HepG2 (cell line): ENCODE measurements at regions not wholly inside any gene's neighbourhood (a gene's known extent, or its start where the extent isn't known, plus 50 kb on each side); places are given as distances from the start of the nearest gene placed in this dataset.

Experiments
- ATAC-seq: fragments of 200-7000 bp; cut with Tn5 transposase; 3 replicates; pipeline ENCODE4 v1.9.1; 2020; ENCODE audit warnings: mild to moderate bottlenecking, moderate library complexity
- BruUV-seq: library from RNA; stranded (reverse); fragments of 400-500 nt; replicated peaks from 2 replicates; lab custom pipeline; 2021; lab: Mats Ljungman, UMichigan
- CTCF ChIA-PET: fragments of 300-600 bp; formaldehyde crosslinking; extraction: SDS; loops from one replicate; lab custom pipeline; 2021; ENCODE audit warnings: low total read pairs, inconsistent platforms, low intra/inter-chr PET ratio; lab: Yijun Ruan, JAX
- POLR2A ChIA-PET: fragments of 350-600 bp; sonication (Branson Sonifier 250); formaldehyde crosslinking; loops from one replicate; lab custom pipeline; 2020; ENCODE audit warnings: antibody characterized with exemption, inconsistent platforms; lab: Yijun Ruan, JAX
- DNase-seq: peaks from one replicate; pipeline ENCODE4 v3.0.0-alpha.2; 2015; ENCODE audit warnings: low spot score
- FAIRE-seq: peaks from 3 replicates; lab custom pipeline; 2011; peaks lifted over from hg19 to GRCh38; lab: Jason Lieb, UNC
- H2AFZ ChIP-seq: one replicate; pipeline ENCODE4 v1.6.1; 2011; ENCODE audit warnings: low read length, inconsistent platforms
- H3K27ac ChIP-seq: fragments of 300-600 bp; 3 replicates; pipeline ENCODE4 v1.8.0; 2011; ENCODE audit warnings: mixed run types, mild to moderate bottlenecking, mixed read lengths, low read length, inconsistent platforms; ENCODE audit not compliant: insufficient read depth; ENCODE audit errors: extremely low read length
- H3K27me3 ChIP-seq, 2 experiments: fragments of 200-600 bp in 1 of 2; 2 replicates in 1 of 2; 3 replicates in 1 of 2; pipeline versions ENCODE4 v1.6.0 to v1.8.0; 2011; ENCODE audit warnings: low read length in 2 of 2, mild to moderate bottlenecking in 2 of 2, moderate library complexity in 2 of 2, inconsistent platforms in 1 of 2; ENCODE audit not compliant: insufficient read depth in 2 of 2, control insufficient read depth in 1 of 2
- H3K36me3 ChIP-seq, 2 experiments: fragments of 200-600 bp in 1 of 2; replicated peaks in 1 of 2; 2 replicates in 1 of 2; 3 replicates in 1 of 2; pipeline versions ENCODE4 v1.5.1 to v1.8.0; 2011; ENCODE audit warnings: low read length in 2 of 2, inconsistent platforms in 1 of 2; ENCODE audit not compliant: insufficient read depth in 2 of 2, control insufficient read depth in 1 of 2
- H3K4me1 ChIP-seq: 2 replicates; pipeline ENCODE4 v1.5.1; 2012; ENCODE audit warnings: low read length, inconsistent platforms; ENCODE audit not compliant: insufficient read depth
- H3K4me2 ChIP-seq: 2 replicates; pipeline ENCODE4 v1.6.0; 2011; ENCODE audit warnings: low read depth, low read length, inconsistent platforms
- H3K4me3 ChIP-seq, 3 experiments: fragments of 200-600 bp in 1 of 3; sonication (generic), shearing (Covaris generic) in 1 of 3; replicated peaks in 1 of 3; 2 replicates each; pipeline ENCODE4 v1.5.1; 2011 to 2016; ENCODE audit warnings: low read length in 3 of 3, inconsistent platforms in 2 of 3, low read depth in 2 of 3, mild to moderate bottlenecking in 2 of 3, control low read depth in 1 of 3, mixed read lengths in 1 of 3; ENCODE audit not compliant: insufficient read depth in 1 of 3
- H3K79me2 ChIP-seq: one replicate; pipeline ENCODE4 v1.6.1; 2011; ENCODE audit warnings: low read length, inconsistent platforms; ENCODE audit not compliant: insufficient read depth
- H3K9ac ChIP-seq: 2 replicates; pipeline ENCODE4 v1.6.0; 2011; ENCODE audit warnings: mild to moderate bottlenecking, low read depth, low read length, inconsistent platforms; ENCODE audit not compliant: insufficient read depth
- H3K9me3 ChIP-seq: 2 replicates; pipeline ENCODE4 v1.5.1; 2012; ENCODE audit warnings: mild to moderate bottlenecking, low read length
- H4K20me1 ChIP-seq: 2 replicates; pipeline ENCODE4 v1.6.0; 2011; ENCODE audit warnings: inconsistent platforms, mild to moderate bottlenecking, low read length, moderate library complexity; ENCODE audit not compliant: insufficient read depth
- ATM ChIP-seq: fragments of 450-650 bp; IDR thresholded peaks from 2 replicates; pipeline ENCODE4 v1.7.1; 2017; ENCODE audit warnings: mild to moderate bottlenecking, borderline replicate concordance
- GLMP ChIP-seq: sonication (generic); formaldehyde crosslinking; IDR thresholded peaks from 2 replicates; pipeline ENCODE4 v1.9.0; 2021; ENCODE audit warnings: missing genetic modification reagents, mild to moderate bottlenecking, borderline replicate concordance
- GPBP1L1 ChIP-seq: sonication (generic); formaldehyde crosslinking; IDR thresholded peaks from 2 replicates; pipeline ENCODE4 v1.5.0; 2020; ENCODE audit warnings: mild to moderate bottlenecking, missing genetic modification reagents
- MBNL3 ChIP-seq: fragments of 250-450 bp; sonication (Bioruptor Pico); conservative IDR thresholded peaks from 2 replicates; pipeline ENCODE4 v1.8.0; 2022; ENCODE audit warnings: mild to moderate bottlenecking, inconsistent platforms
- NFKB2 ChIP-seq: sonication (generic); formaldehyde crosslinking; IDR thresholded peaks from 2 replicates; pipeline ENCODE4 v1.4.0; 2020; ENCODE audit warnings: missing genetic modification reagents, borderline replicate concordance
- NR3C1 ChIP-seq: sonication (generic); formaldehyde crosslinking; IDR thresholded peaks from 2 replicates; pipeline ENCODE4 v1.4.0; 2020; ENCODE audit warnings: missing genetic modification reagents
- PCBP1 ChIP-seq: fragments of 200-400 bp; formaldehyde crosslinking; IDR thresholded peaks from 2 replicates; pipeline ENCODE4 v1.6.1; 2017; ENCODE audit warnings: mild to moderate bottlenecking, low read depth, low read length, borderline replicate concordance
- POGZ ChIP-seq: sonication (generic); formaldehyde crosslinking; IDR thresholded peaks from 2 replicates; pipeline ENCODE4 v1.4.0; 2020; ENCODE audit warnings: mild to moderate bottlenecking, missing genetic modification reagents
- RAD21 ChIP-seq: fragments of 450-650 bp; formaldehyde crosslinking; IDR thresholded peaks from 2 replicates; pipeline ENCODE4 v1.5.0; 2020; ENCODE audit warnings: mild to moderate bottlenecking
- THYN1 ChIP-seq: sonication (generic); formaldehyde crosslinking; IDR thresholded peaks from 2 replicates; pipeline ENCODE4 v1.8.1; 2023; ENCODE audit warnings: low read depth, mild to moderate bottlenecking, moderate library complexity, missing genetic modification reagents, borderline replicate concordance
- ZBTB3 ChIP-seq: sonication (generic); formaldehyde crosslinking; IDR thresholded peaks from 2 replicates; pipeline ENCODE4 v1.4.0; 2020; ENCODE audit warnings: low read depth, mild to moderate bottlenecking, moderate library complexity, missing genetic modification reagents, borderline replicate concordance
- ZKSCAN5 ChIP-seq: sonication (generic); formaldehyde crosslinking; IDR thresholded peaks from 2 replicates; pipeline ENCODE4 v1.5.1; 2020; ENCODE audit warnings: mild to moderate bottlenecking, missing genetic modification reagents
- ZNF549 ChIP-seq: sonication (generic); formaldehyde crosslinking; IDR thresholded peaks from 2 replicates; pipeline ENCODE4 v1.5.0; 2020; ENCODE audit warnings: missing genetic modification reagents
- ZNF781 ChIP-seq: sonication (generic); formaldehyde crosslinking; IDR thresholded peaks from 2 replicates; pipeline ENCODE4 v1.5.1; 2020; ENCODE audit warnings: borderline replicate concordance, mild to moderate bottlenecking, missing genetic modification reagents; ENCODE audit errors: not compliant biosample characterization
- ZNF792 ChIP-seq: IDR thresholded peaks from 2 replicates; pipeline ENCODE4 v1.6.1; 2016
- WGBS: methylation state at CpG from one replicate; pipeline ENCODE4 v1.1.6; 2017; ENCODE audit warnings: low lambda C conversion rate; 5-methylcytosine and 5-hydroxymethylcytosine counted together
- in situ Hi-C: cut with HindIII; loops from 2 replicates; pipeline ENCODE4 v1.10.0; 2017; ENCODE audit warnings: low pct_unique_long_range_greater_than_20kb; ENCODE audit not compliant: extremely low pct_ligation_motif_present
- intact Hi-C: fragments of 100-400 bp; cut with micrococcal nuclease; formaldehyde crosslinking; loops from one replicate; pipeline ENCODE4 v1.10.0; 2022; ENCODE audit not compliant: unreplicated experiment
- TF ChIP-seq, protein P1 (sequence below): sonication (generic); formaldehyde crosslinking; IDR thresholded peaks from 2 replicates; pipeline ENCODE4 v1.5.1; 2020; ENCODE audit warnings: missing genetic modification reagents, mild to moderate bottlenecking, borderline replicate concordance
- TF ChIP-seq, protein P2 (sequence below): IDR thresholded peaks from 2 replicates; pipeline ENCODE4 v1.6.1; 2012; ENCODE audit warnings: low read depth, low read length, improper control_type of control experiment

GRCh38 chr19:28301463-28301862 is 911.5 kb downstream of the UQCRFS1 start (continued):
- TF ChIP-seq GLMP (CRISPR knock-in tag) (no peak), ZKSCAN5 (CRISPR knock-in tag) (no peak), ZNF781 (CRISPR knock-in tag) (no peak), PCBP1 (no peak), GPBP1L1 (CRISPR knock-in tag) (no peak), NFKB2 (CRISPR knock-in tag) (no peak), ZNF792 (CRISPR knock-in tag) (no peak)
- TF ChIP-seq, protein P1, sequence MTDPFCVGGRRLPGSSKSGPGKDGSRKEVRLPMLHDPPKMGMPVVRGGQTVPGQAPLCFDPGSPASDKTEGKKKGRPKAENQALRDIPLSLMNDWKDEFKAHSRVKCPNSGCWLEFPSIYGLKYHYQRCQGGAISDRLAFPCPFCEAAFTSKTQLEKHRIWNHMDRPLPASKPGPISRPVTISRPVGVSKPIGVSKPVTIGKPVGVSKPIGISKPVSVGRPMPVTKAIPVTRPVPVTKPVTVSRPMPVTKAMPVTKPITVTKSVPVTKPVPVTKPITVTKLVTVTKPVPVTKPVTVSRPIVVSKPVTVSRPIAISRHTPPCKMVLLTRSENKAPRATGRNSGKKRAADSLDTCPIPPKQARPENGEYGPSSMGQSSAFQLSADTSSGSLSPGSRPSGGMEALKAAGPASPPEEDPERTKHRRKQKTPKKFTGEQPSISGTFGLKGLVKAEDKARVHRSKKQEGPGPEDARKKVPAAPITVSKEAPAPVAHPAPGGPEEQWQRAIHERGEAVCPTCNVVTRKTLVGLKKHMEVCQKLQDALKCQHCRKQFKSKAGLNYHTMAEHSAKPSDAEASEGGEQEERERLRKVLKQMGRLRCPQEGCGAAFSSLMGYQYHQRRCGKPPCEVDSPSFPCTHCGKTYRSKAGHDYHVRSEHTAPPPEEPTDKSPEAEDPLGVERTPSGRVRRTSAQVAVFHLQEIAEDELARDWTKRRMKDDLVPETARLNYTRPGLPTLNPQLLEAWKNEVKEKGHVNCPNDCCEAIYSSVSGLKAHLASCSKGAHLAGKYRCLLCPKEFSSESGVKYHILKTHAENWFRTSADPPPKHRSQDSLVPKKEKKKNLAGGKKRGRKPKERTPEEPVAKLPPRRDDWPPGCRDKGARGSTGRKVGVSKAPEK = no peak

DNA sequence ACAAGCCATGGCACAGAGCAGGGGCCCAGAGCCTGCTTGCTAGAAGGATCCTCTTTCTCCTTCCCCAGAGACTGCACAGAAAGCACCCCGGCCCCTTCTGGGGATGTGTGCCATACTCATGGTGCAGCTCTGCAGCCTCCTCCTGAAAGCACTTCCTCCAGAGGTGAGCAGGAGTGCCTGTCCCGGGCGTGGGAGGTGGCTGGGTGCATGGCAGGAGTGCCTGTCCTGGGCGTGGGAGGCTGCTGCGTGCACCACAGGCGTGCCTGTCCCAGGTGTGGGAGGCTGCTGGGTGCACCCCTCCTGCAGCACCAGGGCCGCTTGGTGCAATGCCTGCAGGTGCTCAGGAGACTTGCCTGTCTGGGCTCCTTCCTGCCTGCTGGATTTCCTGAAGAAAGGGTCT is 913.3 kb downstream of the UQCRFS1 start:
- Histone ChIP-seq H4K20me1 (no peaks in the 10 kb centered on the region), H3K27me3 (no peaks in the 10 kb centered on the region), H3K27ac (no peak overlapping the region), H3K4me1 (no peaks in the 10 kb centered on the region), H3K9ac (no peak overlapping the region), H3K79me2 (no peaks in the 10 kb centered on the region), H3K9me3 (peaks cover 95% of the 10 kb centered on the region), H3K4me3 (no peak overlapping the region), H3K4me2 (no peak overlapping the region), H3K36me3 (no peaks in the 10 kb centered on the region), H2AFZ (no peak overlapping the region)
- BruUV-seq = no TSS peak
- no peak for ATAC-seq
- FAIRE-seq = no peak
- intact Hi-C loops = no loop called here
- WGBS = 9% methylated on average over 4 of the region's 7 CpGs
- no peak for DNase-seq
- in situ Hi-C loops = no loop called here
- ChIA-PET POLR2A (no interaction called here), CTCF (no interaction called here)
- no peak for TF ChIP-seq RAD21
- no peak for TF ChIP-seq THYN1 (CRISPR knock-in tag)
- TF ChIP-seq MBNL3 (CRISPR knock-in tag) = no peak
- TF ChIP-seq, protein P2, sequence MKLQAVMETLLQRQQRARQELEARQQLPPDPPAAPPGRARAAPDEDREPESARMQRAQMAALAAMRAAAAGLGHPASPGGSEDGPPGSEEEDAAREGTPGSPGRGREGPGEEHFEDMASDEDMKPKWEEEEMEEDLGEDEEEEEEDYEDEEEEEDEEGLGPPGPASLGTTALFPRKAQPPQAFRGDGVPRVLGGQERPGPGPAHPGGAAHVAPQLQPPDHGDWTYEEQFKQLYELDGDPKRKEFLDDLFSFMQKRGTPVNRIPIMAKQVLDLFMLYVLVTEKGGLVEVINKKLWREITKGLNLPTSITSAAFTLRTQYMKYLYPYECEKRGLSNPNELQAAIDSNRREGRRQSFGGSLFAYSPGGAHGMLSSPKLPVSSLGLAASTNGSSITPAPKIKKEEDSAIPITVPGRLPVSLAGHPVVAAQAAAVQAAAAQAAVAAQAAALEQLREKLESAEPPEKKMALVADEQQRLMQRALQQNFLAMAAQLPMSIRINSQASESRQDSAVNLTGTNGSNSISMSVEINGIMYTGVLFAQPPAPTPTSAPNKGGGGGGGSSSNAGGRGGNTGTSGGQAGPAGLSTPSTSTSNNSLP = no peak
- TF ChIP-seq ZBTB3 (CRISPR knock-in tag) = no peak
- TF ChIP-seq NR3C1 (CRISPR knock-in tag) = no peak
- TF ChIP-seq ATM = no peak
- no peak for TF ChIP-seq POGZ (CRISPR knock-in tag)
- no peak for TF ChIP-seq ZNF549 (CRISPR knock-in tag)
